HepG2 (cell line): ENCODE measurements at regions not wholly inside any gene's neighbourhood (a gene's known extent, or its start where the extent isn't known, plus 50 kb on each side); places are given as distances from the start of the nearest gene placed in this dataset.

Source experiments
- TF ChIP-seq, protein P1 (sequence below): sonication (generic); formaldehyde crosslinking; conservative IDR thresholded peaks from 2 replicates; pipeline ENCODE4 v1.4.0; 2020; ENCODE audit warnings: missing genetic modification reagents
- TF ChIP-seq, protein P2 (sequence below): IDR thresholded peaks from 2 replicates; pipeline ENCODE4 v1.6.1; 2016; ENCODE audit warnings: low read depth, missing genetic modification reagents, missing compliant biosample characterization

DNA sequence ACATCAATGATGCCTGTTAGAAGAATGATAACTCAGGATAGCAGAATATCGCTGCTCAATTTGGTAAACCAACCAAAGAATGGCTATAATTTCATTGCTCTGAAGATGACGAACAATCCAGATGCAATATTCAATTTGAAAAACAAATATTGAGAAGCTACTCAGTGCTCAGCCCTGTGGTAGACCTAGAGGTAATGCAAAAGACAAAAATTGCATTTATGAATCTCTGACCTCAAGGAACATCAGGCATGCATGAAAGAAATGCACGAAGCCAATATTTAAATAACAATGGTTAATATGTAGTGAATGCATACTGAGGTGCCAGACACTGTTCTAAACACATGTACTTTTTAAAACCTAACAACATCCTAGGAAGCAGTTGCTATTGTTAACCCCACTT lies 298.6 kb upstream of the TMTC1 start:
- TF ChIP-seq, protein P1, sequence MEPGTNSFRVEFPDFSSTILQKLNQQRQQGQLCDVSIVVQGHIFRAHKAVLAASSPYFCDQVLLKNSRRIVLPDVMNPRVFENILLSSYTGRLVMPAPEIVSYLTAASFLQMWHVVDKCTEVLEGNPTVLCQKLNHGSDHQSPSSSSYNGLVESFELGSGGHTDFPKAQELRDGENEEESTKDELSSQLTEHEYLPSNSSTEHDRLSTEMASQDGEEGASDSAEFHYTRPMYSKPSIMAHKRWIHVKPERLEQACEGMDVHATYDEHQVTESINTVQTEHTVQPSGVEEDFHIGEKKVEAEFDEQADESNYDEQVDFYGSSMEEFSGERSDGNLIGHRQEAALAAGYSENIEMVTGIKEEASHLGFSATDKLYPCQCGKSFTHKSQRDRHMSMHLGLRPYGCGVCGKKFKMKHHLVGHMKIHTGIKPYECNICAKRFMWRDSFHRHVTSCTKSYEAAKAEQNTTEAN (CRISPR knock-in tag), result no peak
- TF ChIP-seq, protein P2, sequence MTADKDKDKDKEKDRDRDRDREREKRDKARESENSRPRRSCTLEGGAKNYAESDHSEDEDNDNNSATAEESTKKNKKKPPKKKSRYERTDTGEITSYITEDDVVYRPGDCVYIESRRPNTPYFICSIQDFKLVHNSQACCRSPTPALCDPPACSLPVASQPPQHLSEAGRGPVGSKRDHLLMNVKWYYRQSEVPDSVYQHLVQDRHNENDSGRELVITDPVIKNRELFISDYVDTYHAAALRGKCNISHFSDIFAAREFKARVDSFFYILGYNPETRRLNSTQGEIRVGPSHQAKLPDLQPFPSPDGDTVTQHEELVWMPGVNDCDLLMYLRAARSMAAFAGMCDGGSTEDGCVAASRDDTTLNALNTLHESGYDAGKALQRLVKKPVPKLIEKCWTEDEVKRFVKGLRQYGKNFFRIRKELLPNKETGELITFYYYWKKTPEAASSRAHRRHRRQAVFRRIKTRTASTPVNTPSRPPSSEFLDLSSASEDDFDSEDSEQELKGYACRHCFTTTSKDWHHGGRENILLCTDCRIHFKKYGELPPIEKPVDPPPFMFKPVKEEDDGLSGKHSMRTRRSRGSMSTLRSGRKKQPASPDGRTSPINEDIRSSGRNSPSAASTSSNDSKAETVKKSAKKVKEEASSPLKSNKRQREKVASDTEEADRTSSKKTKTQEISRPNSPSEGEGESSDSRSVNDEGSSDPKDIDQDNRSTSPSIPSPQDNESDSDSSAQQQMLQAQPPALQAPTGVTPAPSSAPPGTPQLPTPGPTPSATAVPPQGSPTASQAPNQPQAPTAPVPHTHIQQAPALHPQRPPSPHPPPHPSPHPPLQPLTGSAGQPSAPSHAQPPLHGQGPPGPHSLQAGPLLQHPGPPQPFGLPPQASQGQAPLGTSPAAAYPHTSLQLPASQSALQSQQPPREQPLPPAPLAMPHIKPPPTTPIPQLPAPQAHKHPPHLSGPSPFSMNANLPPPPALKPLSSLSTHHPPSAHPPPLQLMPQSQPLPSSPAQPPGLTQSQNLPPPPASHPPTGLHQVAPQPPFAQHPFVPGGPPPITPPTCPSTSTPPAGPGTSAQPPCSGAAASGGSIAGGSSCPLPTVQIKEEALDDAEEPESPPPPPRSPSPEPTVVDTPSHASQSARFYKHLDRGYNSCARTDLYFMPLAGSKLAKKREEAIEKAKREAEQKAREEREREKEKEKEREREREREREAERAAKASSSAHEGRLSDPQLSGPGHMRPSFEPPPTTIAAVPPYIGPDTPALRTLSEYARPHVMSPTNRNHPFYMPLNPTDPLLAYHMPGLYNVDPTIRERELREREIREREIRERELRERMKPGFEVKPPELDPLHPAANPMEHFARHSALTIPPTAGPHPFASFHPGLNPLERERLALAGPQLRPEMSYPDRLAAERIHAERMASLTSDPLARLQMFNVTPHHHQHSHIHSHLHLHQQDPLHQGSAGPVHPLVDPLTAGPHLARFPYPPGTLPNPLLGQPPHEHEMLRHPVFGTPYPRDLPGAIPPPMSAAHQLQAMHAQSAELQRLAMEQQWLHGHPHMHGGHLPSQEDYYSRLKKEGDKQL (CRISPR knock-in tag), result no peak
